B cell (primary cell): ENCODE measurements at regions not wholly inside any gene's neighbourhood (a gene's known extent, or its start where the extent isn't known, plus 50 kb on each side); places are given as distances from the start of the nearest gene placed in this dataset.

Source experiments
- ATAC-seq: fragments of 200-7000 bp; cut with Tn5 transposase; one replicate; pipeline ENCODE4 v1.10.0; 2021; ENCODE audit warnings: low read depth, mild to moderate bottlenecking, moderate number of reproducible peaks, moderate library complexity
- CTCF ChIA-PET: fragments of 350-600 bp; sonication (Branson Sonifier 250); formaldehyde crosslinking; loops from one replicate; lab custom pipeline; 2021; ENCODE audit warnings: antibody characterized with exemption, inconsistent platforms; lab: Charles Lee
- POLR2A ChIA-PET: fragments of 350-600 bp; sonication (Branson Sonifier 250); formaldehyde crosslinking; loops from one replicate; lab custom pipeline; 2021; ENCODE audit warnings: antibody characterized with exemption; lab: Charles Lee
- DNase-seq: peaks from one replicate; pipeline ENCODE4 v3.0.0; 2013
- H2AFZ ChIP-seq: 2 replicates; pipeline ENCODE4 v1.6.1; 2012; ENCODE audit warnings: mild to moderate bottlenecking, low read depth, low read length; ENCODE audit not compliant: insufficient read depth, poor library complexity, severe bottlenecking
- H3K27ac ChIP-seq, 2 donors: 1 replicate in 1 of 2; 2 replicates in 1 of 2; pipeline ENCODE4 v1.5.1; 2012 to 2013; ENCODE audit warnings: low read length in 2 of 2, mild to moderate bottlenecking in 2 of 2, moderate library complexity in 1 of 2
- H3K27me3 ChIP-seq, 4 experiments: fragments of 200-600 bp in 1 of 4; sonication (generic) in 1 of 4; replicated peaks in 1 of 4; 1 replicate in 2 of 4; 2 replicates in 2 of 4; pipeline versions ENCODE4 v1.6.1 to v1.7.0; 2013 to 2016; ENCODE audit warnings: low read length in 3 of 4, mild to moderate bottlenecking in 2 of 4, mixed read lengths in 1 of 4, moderate library complexity in 1 of 4; ENCODE audit not compliant: insufficient read depth in 4 of 4, control insufficient read depth in 3 of 4; ENCODE audit errors: control extremely low read depth in 1 of 4
- H3K36me3 ChIP-seq, 2 experiments: replicated peaks in 1 of 2; 1 replicate in 1 of 2; 2 replicates in 1 of 2; pipeline versions ENCODE4 v1.6.1 to v1.7.1; 2013; ENCODE audit warnings: low read length in 1 of 2; ENCODE audit not compliant: insufficient read depth in 2 of 2, control insufficient read depth in 1 of 2; ENCODE audit errors: control extremely low read depth in 1 of 2, extremely low read depth in 1 of 2
- H3K4me1 ChIP-seq, 2 donors: fragments of 200-600 bp in 1 of 2; sonication (generic) in 1 of 2; 1 replicate in 1 of 2; 2 replicates in 1 of 2; pipeline versions ENCODE4 v1.5.1 to v1.6.1; 2013 to 2017; ENCODE audit warnings: low read length in 2 of 2; ENCODE audit not compliant: control insufficient read depth in 2 of 2, insufficient read depth in 2 of 2
- H3K4me2 ChIP-seq: replicated peaks from 2 replicates; pipeline ENCODE3; 2012; ENCODE audit warnings: mild to moderate bottlenecking, low read depth, low read length; ENCODE audit not compliant: poor library complexity, severe bottlenecking
- H3K4me3 ChIP-seq, 5 experiments: fragments of 200-600 bp in 1 of 5; sonication (generic) in 1 of 5; 1 replicate in 3 of 5; 2 replicates in 2 of 5; pipeline versions ENCODE4 v1.5.1 to v1.7.0; 2011 to 2016; ENCODE audit warnings: low read length in 4 of 5, mild to moderate bottlenecking in 4 of 5, low read depth in 2 of 5, control low read depth in 1 of 5, moderate library complexity in 1 of 5; ENCODE audit not compliant: insufficient read depth in 1 of 5; ENCODE audit errors: control extremely low read depth in 1 of 5, extremely low read depth in 1 of 5
- H3K79me2 ChIP-seq: fragments of 200-600 bp; sonication (generic); one replicate; pipeline ENCODE4 v1.6.0; 2016; ENCODE audit warnings: low read length; ENCODE audit not compliant: control insufficient read depth, insufficient read depth
- H3K9ac ChIP-seq: fragments of 200-600 bp; sonication (generic); 2 replicates; pipeline ENCODE4 v1.6.1; 2017; ENCODE audit warnings: mild to moderate bottlenecking, low read length, moderate library complexity
- H3K9me3 ChIP-seq, 3 donors: one replicate each; pipeline versions ENCODE4 v1.6.1 to v1.7.1; 2013; ENCODE audit warnings: low read length in 2 of 3; ENCODE audit not compliant: control insufficient read depth in 2 of 3, insufficient read depth in 1 of 3; ENCODE audit errors: control extremely low read depth in 1 of 3
- H4K20me1 ChIP-seq: 2 replicates; pipeline ENCODE4 v1.6.0; 2012; ENCODE audit warnings: mild to moderate bottlenecking, low read length; ENCODE audit not compliant: insufficient read depth, control insufficient read depth, poor library complexity, severe bottlenecking
- H3K27ac Mint-ChIP-seq: one replicate; pipeline ENCODE4 v1.8.0; 2021; ENCODE audit warnings: mixed read lengths
- H3K27me3 Mint-ChIP-seq: one replicate; pipeline ENCODE4 v1.8.0; 2021; ENCODE audit warnings: mixed read lengths
- H3K4me1 Mint-ChIP-seq: one replicate; pipeline ENCODE4 v1.8.0; 2021; ENCODE audit warnings: mixed read lengths
- H3K4me3 Mint-ChIP-seq: one replicate; pipeline ENCODE4 v1.8.0; 2021; ENCODE audit warnings: mixed read lengths
- H3K9me3 Mint-ChIP-seq: one replicate; pipeline ENCODE4 v1.8.0; 2022; ENCODE audit warnings: mixed read lengths; ENCODE audit not compliant: insufficient read depth
- CTCF ChIP-seq: fragments of 200-600 bp; IDR thresholded peaks from one replicate; pipeline ENCODE4 v1.8.0; 2022; ENCODE audit warnings: antibody characterized with exemption, mild to moderate bottlenecking
- EZH2 ChIP-seq: IDR thresholded peaks from 2 replicates; pipeline ENCODE4 v1.6.1; 2012; ENCODE audit warnings: borderline replicate concordance, low read depth, mild to moderate bottlenecking, moderate library complexity, low read length; ENCODE audit not compliant: insufficient read depth, poor library complexity, severe bottlenecking
- WGBS: methylation state at CpG from one replicate; pipeline ENCODE4 v1.1.5; 2013; ENCODE audit warnings: missing lambda C conversion rate; ENCODE audit not compliant: insufficient coverage; 5-methylcytosine and 5-hydroxymethylcytosine counted together
- intact Hi-C: fragments of 100-400 bp; cut with micrococcal nuclease; formaldehyde crosslinking; loops from one replicate; pipeline ENCODE4 v1.10.0; 2022

GRCh38 chr1:113205980-113206766 is 133.2 kb downstream of the LRIG2 start:
- DNase-seq (no peak), ATAC-seq (no peak)
- Mint-ChIP-seq H3K9me3 (no peaks in the 10 kb centered on the region), H3K27me3 (peaks cover 44% of the 10 kb centered on the region), H3K4me3 (no peak overlapping the region), H3K27ac (no peak overlapping the region), H3K4me1 (peaks cover 2% of the 10 kb centered on the region)
- Histone ChIP-seq H4K20me1 (no peaks in the 10 kb centered on the region), H3K9ac (no peak overlapping the region), H3K79me2 (no peaks in the 10 kb centered on the region), H3K27me3 (peaks cover 0 to 6% (median 0%) of the 10 kb centered on the region in 4 experiments), H3K27ac (no peak overlapping the region), H3K4me2 (no peak overlapping the region), H3K9me3 (peaks cover 0 to 2% (median 0%) of the 10 kb centered on the region in 3 donors), H2AFZ (no peak overlapping the region), H3K36me3 (no peaks in the 10 kb centered on the region), H3K4me1 (no peaks in the 10 kb centered on the region), H3K4me3 (no peak overlapping the region)
- CTCF ChIA-PET: no interaction called here
- WGBS: 81% methylated on average over 3 of the region's 4 CpGs
- POLR2A ChIA-PET: no interaction called here
- intact Hi-C loops: no loop called here
- TF ChIP-seq EZH2 (no peak), CTCF (no peak)

- Mint-ChIP-seq H3K4me3 (no peak overlapping the region), H3K27ac (no peak overlapping the region), H3K4me1 (peaks cover 2% of the 10 kb centered on the region), H3K27me3 (peaks cover 51% of the 10 kb centered on the region), H3K9me3 (no peaks in the 10 kb centered on the region)
- intact Hi-C loops: no loop called here
- ATAC-seq (no peak), DNase-seq (no peak)
- WGBS: 36% methylated on average over 2 of the region's 2 CpGs
- no peak overlapping the region for H3K4me2 ChIP-seq
- no peak overlapping the region for H3K4me3 ChIP-seq
- H3K9me3 ChIP-seq: peaks cover 0 to 2% (median 0%) of the 10 kb centered on the region in 3 donors
- ChIA-PET CTCF (no interaction called here), POLR2A (no interaction called here)
- H3K27ac ChIP-seq: no peak overlapping the region
- H3K27me3 ChIP-seq: peaks cover 0 to 8% (median 0%) of the 10 kb centered on the region in 4 experiments
- no peak for TF ChIP-seq EZH2
- no peak for TF ChIP-seq CTCF
- no peaks in the 10 kb centered on the region for H3K36me3 ChIP-seq
- H2AFZ ChIP-seq: no peak overlapping the region
- H3K9ac ChIP-seq: no peak overlapping the region
- H4K20me1 ChIP-seq: no peaks in the 10 kb centered on the region
- H3K4me1 ChIP-seq: no peaks in the 10 kb centered on the region
- no peaks in the 10 kb centered on the region for H3K79me2 ChIP-seq
Measured at GRCh38 chr1:113207019-113207418, 134.0 kb downstream of the LRIG2 start.
